H1 (cell line): ENCODE measurements at regions not wholly inside any gene's neighbourhood (a gene's known extent, or its start where the extent isn't known, plus 50 kb on each side); places are given as distances from the start of the nearest gene placed in this dataset.

ENCODE experiments used
- CTCF ChIA-PET: fragments of 300-600 bp; sonication (Branson Sonifier 250); formaldehyde crosslinking; loops from one replicate; lab custom pipeline; 2021; ENCODE audit not compliant: partially characterized antibody; lab: Charles Lee
- POLR2A ChIA-PET: fragments of 300-600 bp; sonication (Branson Sonifier 250); formaldehyde crosslinking; loops from one replicate; lab custom pipeline; 2021; ENCODE audit warnings: inconsistent platforms; ENCODE audit not compliant: partially characterized antibody; lab: Charles Lee
- DNase-seq, 2 experiments: peaks; one replicate each; pipeline versions ENCODE4 v3.0.0 to v3.0.0-alpha.2; 2010 to 2022; ENCODE audit warnings: low spot score in 2 of 2, low read depth in 1 of 2, mixed read lengths in 1 of 2
- FAIRE-seq: peaks from 2 replicates; lab custom pipeline; 2011; peaks lifted over from hg19 to GRCh38; lab: Jason Lieb, UNC
- H2AFZ ChIP-seq: 2 replicates; pipeline ENCODE4 v1.8.1; 2012; ENCODE audit warnings: low read length, inconsistent platforms
- H2AK5ac ChIP-seq: 2 replicates; pipeline ENCODE4 v1.6.1; 2013; ENCODE audit warnings: low read depth, low read length
- H2BK120ac ChIP-seq: replicated peaks from 2 replicates; pipeline ENCODE3; 2013; ENCODE audit warnings: low read depth, low read length, inconsistent platforms
- H2BK12ac ChIP-seq: 2 replicates; pipeline ENCODE4 v1.6.1; 2013; ENCODE audit warnings: low read depth, low read length
- H2BK15ac ChIP-seq: 2 replicates; pipeline ENCODE4 v1.6.1; 2013; ENCODE audit warnings: low read length
- H2BK20ac ChIP-seq: 2 replicates; pipeline ENCODE4 v1.6.1; 2013; ENCODE audit warnings: low read length
- H2BK5ac ChIP-seq: 2 replicates; pipeline ENCODE4 v1.6.1; 2013; ENCODE audit warnings: low read depth, low read length
- H3K14ac ChIP-seq: 2 replicates; pipeline ENCODE4 v1.6.1; 2013; ENCODE audit warnings: inconsistent platforms; ENCODE audit not compliant: insufficient read length
- H3K18ac ChIP-seq: 2 replicates; pipeline ENCODE4 v1.6.1; 2013; ENCODE audit warnings: low read length; ENCODE audit errors: extremely low read depth
- H3K23ac ChIP-seq: 2 replicates; pipeline ENCODE4 v1.6.1; 2013; ENCODE audit warnings: inconsistent platforms; ENCODE audit not compliant: insufficient read length
- H3K23me2 ChIP-seq: 2 replicates; pipeline ENCODE4 v1.6.1; 2013; ENCODE audit warnings: low read depth, low read length
- H3K27ac ChIP-seq: 2 replicates; pipeline ENCODE4 v1.6.1; 2011; ENCODE audit warnings: low read depth, low read length, inconsistent platforms
- H3K27me3 ChIP-seq, 4 experiments: replicated peaks in 1 of 4; 1 replicate in 1 of 4; 2 replicates in 3 of 4; pipeline versions ENCODE4 v1.6.1 to v1.8.1; 2011 to 2013; ENCODE audit warnings: low read length in 3 of 4, mild to moderate bottlenecking in 3 of 4, inconsistent platforms in 2 of 4, mixed read lengths in 2 of 4, moderate library complexity in 1 of 4; ENCODE audit not compliant: control insufficient read depth in 3 of 4, insufficient read depth in 3 of 4; ENCODE audit errors: extremely low read depth in 1 of 4
- H3K36me3 ChIP-seq, 4 experiments: 2 replicates each; pipeline versions ENCODE4 v1.6.1 to v1.8.1; 2011 to 2013; ENCODE audit warnings: mild to moderate bottlenecking in 4 of 4, low read length in 3 of 4, moderate library complexity in 2 of 4, control low read depth in 1 of 4, inconsistent platforms in 1 of 4; ENCODE audit not compliant: insufficient read depth in 4 of 4, control insufficient read depth in 2 of 4
- H3K4ac ChIP-seq: replicated peaks from 2 replicates; pipeline ENCODE3; 2013; ENCODE audit warnings: low read length, low read depth, mixed read lengths, inconsistent platforms; ENCODE audit not compliant: insufficient read length
- H3K4me1 ChIP-seq, 4 experiments: replicated peaks in 1 of 4; 1 replicate in 1 of 4; 2 replicates in 3 of 4; pipeline versions ENCODE4 v1.6.1 to v1.8.1; 2011 to 2013; ENCODE audit warnings: low read length in 3 of 4, inconsistent platforms in 2 of 4, mixed read lengths in 1 of 4; ENCODE audit not compliant: insufficient read depth in 4 of 4, control insufficient read depth in 3 of 4
- H3K4me2 ChIP-seq, 2 experiments: 2 replicates each; pipeline versions ENCODE4 v1.6.1 to v1.8.1; 2011 to 2013; ENCODE audit warnings: low read depth in 2 of 2, low read length in 2 of 2, control low read depth in 1 of 2, inconsistent platforms in 1 of 2, mild to moderate bottlenecking in 1 of 2; ENCODE audit not compliant: insufficient read depth in 1 of 2
- H3K4me3 ChIP-seq, 4 experiments: fragments of 200-600, 300-600 bp in 1 of 4; sonication (generic), shearing (Covaris generic), sonication (Bioruptor Twin) in 1 of 4; 2 replicates each; pipeline versions ENCODE4 v1.5.1 to v1.8.1; 2011 to 2016; ENCODE audit warnings: low read length in 4 of 4, low read depth in 3 of 4, control low read depth in 2 of 4, inconsistent platforms in 2 of 4, mild to moderate bottlenecking in 2 of 4, mixed read lengths in 1 of 4, moderate library complexity in 1 of 4; ENCODE audit not compliant: insufficient read depth in 2 of 4; ENCODE audit errors: extremely low read depth in 1 of 4
- H3K56ac ChIP-seq: replicated peaks from 2 replicates; pipeline ENCODE3; 2013; ENCODE audit warnings: low read depth, mild to moderate bottlenecking, mixed read lengths, low read length, inconsistent platforms; ENCODE audit not compliant: insufficient read length
- H3K79me1 ChIP-seq: 2 replicates; pipeline ENCODE4 v1.6.1; 2013; ENCODE audit warnings: low read depth, low read length, control low read depth
- H3K79me2 ChIP-seq, 2 experiments: 2 replicates each; pipeline versions ENCODE4 v1.6.1 to v1.8.1; 2012 to 2013; ENCODE audit warnings: low read length in 2 of 2, mild to moderate bottlenecking in 2 of 2, inconsistent platforms in 1 of 2; ENCODE audit not compliant: insufficient read depth in 2 of 2, control insufficient read depth in 1 of 2
- H3K9ac ChIP-seq, 4 experiments: replicated peaks in 1 of 4; 1 replicate in 1 of 4; 2 replicates in 3 of 4; pipeline versions ENCODE4 v1.6.1 to v1.8.1; 2011 to 2013; ENCODE audit warnings: low read depth in 3 of 4, low read length in 3 of 4, control low read depth in 2 of 4, mild to moderate bottlenecking in 2 of 4, moderate library complexity in 2 of 4, inconsistent platforms in 1 of 4; ENCODE audit errors: extremely low read depth in 1 of 4
- H3K9me3 ChIP-seq, 2 experiments: 2 replicates each; pipeline versions ENCODE4 v1.6.1 to v1.8.1; 2012 to 2013; ENCODE audit warnings: mild to moderate bottlenecking in 2 of 2, moderate library complexity in 2 of 2, control low read depth in 1 of 2, inconsistent platforms in 1 of 2, low read depth in 1 of 2, low read length in 1 of 2, mixed read lengths in 1 of 2; ENCODE audit not compliant: insufficient read depth in 2 of 2
- H4K20me1 ChIP-seq, 2 experiments: replicated peaks in 1 of 2; 2 replicates each; pipeline versions ENCODE3 to v1.8.1; 2011 to 2013; ENCODE audit warnings: inconsistent platforms in 2 of 2, low read length in 2 of 2, mild to moderate bottlenecking in 1 of 2; ENCODE audit not compliant: insufficient read depth in 2 of 2, control insufficient read depth in 1 of 2
- H4K5ac ChIP-seq: 2 replicates; pipeline ENCODE4 v1.6.1; 2013; ENCODE audit warnings: low read length, low read depth, mixed read lengths, inconsistent platforms; ENCODE audit not compliant: insufficient read length
- H4K8ac ChIP-seq: 2 replicates; pipeline ENCODE4 v1.8.0; 2013; ENCODE audit warnings: mild to moderate bottlenecking, moderate library complexity, low read length, inconsistent platforms; ENCODE audit not compliant: insufficient read depth; ENCODE audit errors: extremely low read depth
- H4K91ac ChIP-seq: replicated peaks from 2 replicates; pipeline ENCODE3; 2013; ENCODE audit warnings: low read length, mixed read lengths, inconsistent platforms; ENCODE audit not compliant: insufficient read length
- CEBPB ChIP-seq: IDR thresholded peaks from 2 replicates; pipeline ENCODE4 v1.6.1; 2012; ENCODE audit warnings: low read depth, low read length
- WGBS, 2 experiments: shearing (Covaris generic) in 1 of 2; methylation state at CpG; one replicate each; pipeline versions ENCODE4 v1.1.6 to v1.1.7; 2013 to 2015; ENCODE audit warnings: low lambda C conversion rate in 2 of 2, mixed read lengths in 2 of 2, inconsistent platforms in 1 of 2, low coverage in 1 of 2, missing lambda C conversion rate in 1 of 2; ENCODE audit not compliant: insufficient replicate concordance in 2 of 2, insufficient coverage in 1 of 2, insufficient read length in 1 of 2; ENCODE audit errors: extremely low coverage in 1 of 2, missing lambda C conversion rate in 1 of 2; 5-methylcytosine and 5-hydroxymethylcytosine counted together

DNA sequence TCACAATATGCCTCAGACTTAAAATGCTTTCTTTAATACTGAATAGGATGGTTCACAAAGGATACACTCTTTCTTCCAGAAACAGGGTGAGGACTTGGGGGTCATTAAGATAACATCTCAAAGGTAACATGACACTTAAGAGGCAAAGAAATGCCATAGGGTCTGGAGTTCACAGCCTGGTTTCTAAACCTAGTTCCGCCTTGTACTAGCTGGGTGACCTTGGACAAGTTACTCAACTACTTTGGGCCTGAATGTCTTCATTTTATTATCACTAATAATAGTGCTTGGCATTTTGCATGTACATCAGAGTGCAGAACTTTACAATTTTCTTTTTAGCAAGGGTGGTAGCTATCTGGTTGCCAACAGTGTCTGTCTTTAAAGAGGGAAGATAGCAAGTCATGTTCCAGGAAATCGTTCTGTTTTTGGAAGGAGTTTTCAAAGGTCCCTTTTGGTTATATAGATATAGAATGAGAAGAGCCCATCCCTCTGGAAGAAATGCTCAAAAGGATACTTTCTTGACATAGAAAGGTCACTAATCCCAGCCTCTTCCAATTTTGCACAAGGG lies 257.8 kb downstream of the NUAK1 start:
- H3K14ac ChIP-seq, result no peak overlapping the region

More for the DNA sequence above, 257.8 kb downstream of the NUAK1 start:
- Histone ChIP-seq H3K18ac (no peak overlapping the region), H2BK120ac (no peak overlapping the region), H2AFZ (no peak overlapping the region), H3K4me1 (no peaks in the 10 kb centered on the region), H3K56ac (no peak overlapping the region), H4K5ac (no peak overlapping the region), H2BK12ac (no peak overlapping the region), H3K23ac (no peak overlapping the region), H2BK15ac (no peak overlapping the region), H3K4me2 (no peak overlapping the region), H2AK5ac (no peak overlapping the region), H3K9ac (no peak overlapping the region), H3K79me1 (no peaks in the 10 kb centered on the region), H2BK20ac (no peak overlapping the region), H4K20me1 (no peaks in the 10 kb centered on the region), H3K23me2 (no peaks in the 10 kb centered on the region; the same call in 1 of the 2 replicates), H3K4me3 (no peak overlapping the region), H2BK5ac (no peak overlapping the region), H4K91ac (no peak overlapping the region), H3K4ac (no peak overlapping the region), H3K27ac (no peak overlapping the region), H3K27me3 (no peaks in the 10 kb centered on the region), H3K79me2 (no peaks in the 10 kb centered on the region), H4K8ac (no peak overlapping the region), H3K36me3 (no peaks in the 10 kb centered on the region), H3K9me3 (no peaks in the 10 kb centered on the region; a peak in 1 of 4 replicates)
- ChIA-PET CTCF (no interaction called here), POLR2A (interaction anchor here (1.7 kb wide), 1 partner anchor 15 kb away, joined by 4 read pairs; no protein-coding TSS in a partner anchor)
- TF ChIP-seq CEBPB, result no peak
- WGBS, 2 experiments, result 69% methylated on average over 2 of the region's 2 CpGs; no CpG with 5 or more reads in 1 of the 2 experiments
- DNase-seq (no peak), FAIRE-seq (no peak)
